NB4 (cell line): ENCODE measurements at regions not wholly inside any gene's neighbourhood (a gene's known extent, or its start where the extent isn't known, plus 50 kb on each side); places are given as distances from the start of the nearest gene placed in this dataset.

Source experiments
- DNase-seq: peaks from one replicate; pipeline ENCODE4 v3.0.0; 2010; ENCODE audit warnings: low read depth
- H3K4me3 ChIP-seq: one replicate; pipeline ENCODE4 v1.5.1; 2011; ENCODE audit warnings: mild to moderate bottlenecking, low read depth, low read length, moderate library complexity
- CTCF ChIP-seq: IDR thresholded peaks from one replicate; pipeline ENCODE4 v1.5.1; 2012; ENCODE audit warnings: low read depth, low read length
- MAX ChIP-seq: IDR thresholded peaks from 2 replicates; pipeline ENCODE4 v1.6.1; 2011; ENCODE audit warnings: low read depth, low read length
- MYC ChIP-seq: IDR thresholded peaks from 2 replicates; pipeline ENCODE4 v1.6.1; 2011; ENCODE audit warnings: low read depth, low read length
- POLR2A ChIP-seq: IDR thresholded peaks from 2 replicates; pipeline ENCODE4 v1.6.1; 2011; ENCODE audit warnings: mild to moderate bottlenecking; ENCODE audit not compliant: insufficient read length; ENCODE audit errors: extremely low read depth

GRCh38 chr3:30510596-30510995 is 95.8 kb upstream of the TGFBR2 start:
- DNase-seq = no peak
- H3K4me3 ChIP-seq = no peak overlapping the region
- TF ChIP-seq MYC (no peak), MAX (no peak), POLR2A (no peak), CTCF (no peak)

GRCh38 chr3:30511524-30512251 is 94.7 kb upstream of the TGFBR2 start:
- DNase-seq = peak; percentile 56
- TF ChIP-seq POLR2A = no peak
- no peak for TF ChIP-seq MYC
- TF ChIP-seq CTCF = no peak
- no peak for TF ChIP-seq MAX
- no peak overlapping the region for H3K4me3 ChIP-seq

- TF ChIP-seq MYC = no peak
- no peak for TF ChIP-seq CTCF
- DNase-seq = no peak
- H3K4me3 ChIP-seq = no peak overlapping the region
These were observed 93.8 kb upstream of the TGFBR2 start for GRCh38 chr3:30512576-30512975.

- no peak for DNase-seq
- H3K4me3 ChIP-seq = no peak overlapping the region
- TF ChIP-seq MAX = no peak
- TF ChIP-seq MYC = no peak
- no peak for TF ChIP-seq CTCF
- no peak for TF ChIP-seq POLR2A
These were observed 92.8 kb upstream of the TGFBR2 start for GRCh38 chr3:30513374-30514152.

GRCh38 chr3:30516238-30516637 is 90.2 kb upstream of the TGFBR2 start:
- H3K4me3 ChIP-seq = no peak overlapping the region
- DNase-seq = no peak
- TF ChIP-seq CTCF = no peak
- TF ChIP-seq MYC = no peak
- no peak for TF ChIP-seq MAX
- no peak for TF ChIP-seq POLR2A
